ENCODE measurements at regions not wholly inside any gene's neighbourhood (a gene's known extent, or its start where the extent isn't known, plus 50 kb on each side); places are given as distances from the start of the nearest gene placed in this dataset.

DNA sequence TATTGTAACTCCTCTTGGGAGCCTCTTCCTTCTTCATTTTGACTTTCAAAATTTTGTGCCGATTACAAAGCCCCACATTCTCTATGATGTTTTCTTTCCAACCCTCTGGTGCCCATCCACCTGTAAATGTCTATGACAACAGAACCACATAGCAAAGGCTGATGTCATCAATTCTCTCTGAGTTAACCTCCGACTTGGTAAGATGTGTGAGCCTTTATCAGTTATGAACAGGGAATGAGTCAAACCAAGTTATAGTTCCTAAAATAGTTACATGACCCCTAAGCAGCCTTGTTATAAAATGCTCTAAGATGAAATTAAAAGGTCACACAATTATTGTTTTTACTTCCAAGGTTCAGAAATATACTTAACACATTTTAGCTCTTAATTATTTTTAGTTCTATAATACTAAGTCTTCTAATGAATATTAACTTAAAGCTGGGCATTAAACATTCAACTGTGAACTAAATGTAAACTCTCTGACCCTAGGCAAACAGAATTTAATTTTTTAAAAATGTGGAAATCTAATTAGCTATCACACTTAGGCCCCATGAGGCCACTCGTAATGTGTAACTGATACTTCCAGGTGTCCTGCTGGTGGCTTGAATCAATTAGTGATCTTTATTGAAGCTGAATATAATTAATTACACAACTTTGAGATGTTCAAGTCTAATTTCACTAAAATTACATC lies 102.3 kb upstream of the CYRIA start:
- no peak overlapping the region for H3K14ac ChIP-seq (ENCODE audit: insufficient read depth, low read length)
- no peak overlapping the region for H4K8ac ChIP-seq (replicated peaks; ENCODE audit: insufficient read length, low read depth, low read length)
- no peak overlapping the region for H3K4ac ChIP-seq (ENCODE audit: low read depth, low read length)
- no peaks in the 10 kb centered on the region for H3K4me1 ChIP-seq (ENCODE audit: insufficient read depth, low read length)
- H4K5ac ChIP-seq (ENCODE audit: insufficient read length, low read depth, low read length): no peak overlapping the region
- no peak overlapping the region for H2AK5ac ChIP-seq (ENCODE audit: insufficient read length, low read length)
- no peak overlapping the region for H3K27ac ChIP-seq (ENCODE audit: insufficient read length, low read depth, low read length)
- H2BK20ac ChIP-seq (ENCODE audit: low read depth, low read length, poor library complexity, severe bottlenecking): no peak overlapping the region
- H3K4me2 ChIP-seq (ENCODE audit: insufficient read depth, insufficient read length, low read length): no peak overlapping the region
- no peak overlapping the region for H2BK120ac ChIP-seq (ENCODE audit: low read depth, low read length, poor library complexity, severe bottlenecking)
- H3K27me3 Mint-ChIP-seq (ENCODE audit: low read depth): no peaks in the 10 kb centered on the region; the same call in 1 of the 2 replicates
- H3K23ac ChIP-seq (ENCODE audit: insufficient read length, low read depth, low read length): no peak overlapping the region
- H4K20me1 ChIP-seq (ENCODE audit: control insufficient read depth, insufficient read depth, insufficient read length): no peaks in the 10 kb centered on the region
- no peaks in the 10 kb centered on the region for H3K27me3 ChIP-seq (ENCODE audit: insufficient read depth, low read length)
- H2BK15ac ChIP-seq (ENCODE audit: low read depth, low read length): no peak overlapping the region
- H3K9ac ChIP-seq (ENCODE audit: extremely low read depth, insufficient read length, low read length): no peak overlapping the region
- TF ChIP-seq CTCF (conservative IDR thresholded peaks at IDR 0.05): no peak
- no CpG with 5 or more reads among the region's 3 CpGs for WGBS (ENCODE audit: extremely low coverage, insufficient read length, low lambda C conversion rate)
- no peaks in the 10 kb centered on the region for H3K9me3 ChIP-seq (ENCODE audit: control insufficient read depth, low read depth, low read length)
- H2AFZ ChIP-seq (ENCODE audit: low read length): no peak overlapping the region
- H3K79me2 ChIP-seq (ENCODE audit: insufficient read depth, low read length): no peaks in the 10 kb centered on the region
- H3K18ac ChIP-seq (ENCODE audit: insufficient read length, low read depth, low read length): no peak overlapping the region
- H2BK5ac ChIP-seq (ENCODE audit: insufficient read length, low read length): no peak overlapping the region
- H3K4me1 Mint-ChIP-seq: peaks cover 4 to 9% of the 10 kb centered on the region in 2 experiments
- peaks cover 0 to 5% of the 10 kb centered on the region in 2 experiments; a peak in 2 of 5 replicates for H3K9me3 Mint-ChIP-seq
- no peak for DNase-seq
- no peak overlapping the region for H2BK12ac ChIP-seq (ENCODE audit: insufficient read length, low read depth, low read length)
- H4K91ac ChIP-seq (ENCODE audit: insufficient read length, low read depth, low read length): no peak overlapping the region
- H3K27ac Mint-ChIP-seq: no peak overlapping the region
- no peaks in the 10 kb centered on the region for H3K23me2 ChIP-seq (ENCODE audit: insufficient read length, low read depth, low read length, poor library complexity, severe bottlenecking)
- no peaks in the 10 kb centered on the region for H3K79me1 ChIP-seq (ENCODE audit: insufficient read depth, low read depth, low read length, poor library complexity, severe bottlenecking)
- no peaks in the 10 kb centered on the region for H3K36me3 Mint-ChIP-seq (ENCODE audit: insufficient read depth in 1 of 3, low read depth in 3 of 3)
- no peak overlapping the region for H3K56ac ChIP-seq (ENCODE audit: insufficient read length, low read depth, low read length)
- H3T11ph ChIP-seq (ENCODE audit: low read length): no peak overlapping the region
- H3K4me3 Mint-ChIP-seq: no peak overlapping the region

All from H9 (cell line).